ENCODE measurements at regions not wholly inside any gene's neighbourhood (a gene's known extent, or its start where the extent isn't known, plus 50 kb on each side); places are given as distances from the start of the nearest gene placed in this dataset.

DNA sequence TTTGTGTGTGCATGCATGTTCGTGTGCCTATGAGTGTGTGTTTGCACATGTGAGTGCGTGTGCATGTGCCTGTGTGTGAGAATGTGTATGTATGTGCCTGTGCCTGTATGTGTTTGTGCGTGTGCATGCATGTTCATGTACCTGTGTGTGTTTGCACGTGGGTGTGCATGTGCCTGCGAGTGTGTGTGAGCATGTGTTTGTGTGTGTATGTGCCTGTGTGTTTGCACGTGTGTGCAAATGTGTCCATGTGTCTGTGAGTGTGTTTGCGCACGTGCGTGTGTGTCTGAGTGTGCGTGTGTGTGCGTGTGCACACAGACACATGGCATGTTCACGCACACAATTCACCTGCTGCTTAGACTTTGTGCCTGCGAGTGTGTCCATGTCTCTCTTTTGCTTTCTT lies 853.5 kb upstream of the SALL3 start:
- DNase-seq, result no peak

DNA sequence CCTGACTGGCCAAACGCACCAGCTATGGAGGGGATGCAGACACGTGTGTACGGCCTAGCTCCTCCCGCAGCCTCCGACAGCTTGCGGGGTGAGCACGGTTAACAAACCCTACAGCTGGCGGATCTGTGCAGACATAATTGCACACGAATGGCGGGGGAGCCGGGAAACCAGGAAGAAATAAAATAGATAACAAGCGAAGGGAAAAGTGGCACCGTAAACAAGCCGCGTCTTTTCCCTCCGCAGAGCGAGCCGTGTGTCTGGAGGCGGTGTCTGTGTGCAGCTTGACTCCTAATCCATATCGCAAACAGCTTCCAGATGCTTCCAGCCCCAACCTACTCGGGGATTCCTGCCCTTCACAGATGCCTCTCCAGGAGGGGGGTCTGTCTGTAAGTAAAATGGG lies 853.1 kb upstream of the SALL3 start:
- no peak for DNase-seq

DNA sequence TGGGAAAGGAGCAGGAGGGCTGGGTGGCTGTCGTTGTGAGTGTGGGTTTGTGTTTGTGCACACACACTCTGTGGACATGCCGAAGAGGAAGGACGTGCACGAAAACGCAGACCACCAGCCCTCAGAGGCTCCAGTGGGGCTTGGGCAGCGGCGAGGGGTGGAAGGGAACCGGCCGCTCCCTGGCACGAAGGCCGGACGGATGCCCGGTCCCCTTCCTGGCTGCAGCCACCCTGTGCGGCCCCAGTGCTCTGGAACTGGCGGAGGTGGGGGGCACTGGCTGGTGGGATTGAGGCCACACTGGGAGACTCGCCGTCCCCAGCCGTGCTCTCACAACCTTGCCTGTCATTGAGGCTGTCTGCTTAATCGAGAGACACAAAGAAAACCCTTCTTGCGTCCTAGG lies 852.6 kb upstream of the SALL3 start:
- DNase-seq, result no peak

DNA sequence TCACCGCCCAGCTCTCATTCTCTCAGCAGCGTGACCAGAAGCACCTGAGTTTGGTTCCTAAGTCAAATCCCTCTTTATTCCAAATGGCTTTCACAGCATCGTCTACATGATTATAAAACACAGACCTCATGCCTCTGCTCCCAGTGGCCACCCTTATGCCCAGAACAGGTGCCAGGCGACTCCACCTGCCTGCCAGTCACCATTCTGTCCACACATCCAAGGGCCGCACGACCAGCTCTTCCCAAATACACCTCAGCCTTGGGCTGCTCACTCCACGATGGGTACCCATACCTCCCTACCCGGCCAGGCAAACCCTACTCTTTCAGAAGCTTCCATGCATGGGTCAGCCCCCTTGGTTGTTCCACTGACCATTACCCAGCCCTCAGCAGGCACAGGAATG lies 851.6 kb upstream of the SALL3 start:
- no peak for DNase-seq

DNA sequence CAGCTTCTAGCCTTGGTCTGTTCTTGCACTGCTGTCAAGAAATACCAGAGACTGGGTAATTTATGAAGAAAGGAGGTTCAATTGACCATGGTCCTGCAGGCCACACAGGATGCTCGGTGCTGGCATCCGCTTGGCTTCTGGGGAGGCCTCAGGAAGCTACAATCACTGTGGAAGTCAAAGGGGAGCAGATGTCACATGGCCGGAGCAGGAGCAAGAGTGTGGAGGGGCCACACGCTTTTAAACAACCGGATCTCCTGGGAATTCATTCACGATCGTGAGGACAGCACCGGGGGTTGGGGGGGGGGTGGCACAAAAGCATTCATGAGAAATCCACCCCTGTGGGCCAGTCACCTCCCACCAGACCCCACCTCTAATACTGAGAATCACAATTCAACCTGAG lies 850.4 kb upstream of the SALL3 start:
- no peak for DNase-seq

DNA sequence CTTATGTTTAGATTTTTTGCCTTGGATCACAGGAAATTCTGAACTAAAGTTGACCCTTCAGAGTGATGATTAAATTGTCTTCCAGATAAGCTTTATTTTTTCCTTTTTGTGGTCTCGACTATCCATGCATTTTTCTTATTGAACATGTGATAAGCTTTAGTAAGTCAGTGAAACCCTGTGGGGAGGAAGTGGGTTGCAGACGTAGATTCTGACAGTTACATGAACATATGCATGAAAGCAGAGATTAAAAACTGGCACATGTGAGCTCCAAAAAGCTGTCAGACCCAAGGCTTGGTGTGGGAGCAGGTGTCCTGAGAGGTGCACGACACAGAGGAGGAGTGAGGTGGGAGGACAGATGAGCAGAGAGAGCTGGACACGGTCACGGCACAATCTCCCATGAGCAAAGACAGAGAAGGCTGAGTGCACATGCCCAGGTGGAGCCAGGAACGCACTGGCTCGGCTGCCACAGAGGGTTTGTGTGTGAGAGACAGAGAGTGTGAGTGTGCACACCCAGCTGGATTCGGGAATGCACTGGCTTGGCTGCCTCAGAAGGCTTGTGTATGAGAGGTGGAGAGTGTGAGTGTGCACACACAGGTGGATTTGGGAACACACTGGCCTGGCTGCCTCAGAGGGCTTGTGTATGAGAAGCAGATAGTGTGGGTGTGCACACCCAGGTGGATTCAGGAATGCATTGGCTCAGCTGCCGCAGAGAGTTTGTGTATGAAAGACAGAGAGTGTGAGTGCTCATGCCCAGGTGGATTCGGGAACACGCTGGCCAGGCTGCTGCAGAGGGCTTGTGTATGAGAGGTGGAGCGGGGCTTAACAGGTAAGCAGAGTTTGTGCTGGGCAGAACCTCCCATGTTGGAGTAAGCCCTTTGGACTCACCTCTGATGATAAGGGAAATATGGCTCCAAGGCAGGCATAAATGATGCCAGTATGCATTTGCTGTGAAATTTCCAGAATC lies 849.1 kb upstream of the SALL3 start:
- DNase-seq, result no peak

DNA sequence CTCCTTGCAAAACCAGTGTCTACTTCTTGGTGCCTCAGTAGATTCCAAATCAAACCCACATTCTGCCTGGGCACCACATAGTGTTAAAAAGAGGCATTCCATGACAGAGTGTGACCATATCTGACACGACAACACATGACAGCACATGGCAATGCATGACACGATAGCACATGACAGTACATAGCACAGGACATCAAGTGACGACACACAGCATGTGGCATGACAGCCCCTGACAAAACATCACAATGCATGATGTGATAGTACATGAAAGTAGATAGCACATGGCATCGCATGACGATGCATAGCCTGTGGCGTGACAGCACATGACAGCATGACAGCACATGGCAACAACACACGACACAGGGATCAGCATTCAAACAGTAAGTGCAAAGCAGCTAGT lies 845.9 kb upstream of the SALL3 start:
- DNase-seq, result no peak

DNA sequence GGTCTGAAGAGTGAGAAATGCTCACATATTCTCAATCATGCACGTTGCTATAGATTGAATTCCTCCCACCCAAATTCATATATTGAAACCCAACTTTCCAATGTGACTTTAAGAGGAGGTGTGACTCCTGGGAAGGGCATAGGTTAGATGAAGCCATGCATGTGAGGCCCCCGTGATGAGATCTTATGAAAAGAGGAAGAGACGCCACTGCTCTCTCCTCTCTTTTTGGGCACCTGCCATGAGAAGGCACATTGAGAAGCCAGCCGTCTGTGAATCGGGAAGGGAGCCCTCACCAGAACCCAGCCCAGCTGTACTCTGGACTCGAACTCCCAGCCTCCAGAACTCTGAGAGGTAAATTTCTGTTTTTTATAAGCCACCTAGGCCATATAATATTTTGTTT lies 842.6 kb upstream of the SALL3 start:
- DNase-seq, result no peak

DNA sequence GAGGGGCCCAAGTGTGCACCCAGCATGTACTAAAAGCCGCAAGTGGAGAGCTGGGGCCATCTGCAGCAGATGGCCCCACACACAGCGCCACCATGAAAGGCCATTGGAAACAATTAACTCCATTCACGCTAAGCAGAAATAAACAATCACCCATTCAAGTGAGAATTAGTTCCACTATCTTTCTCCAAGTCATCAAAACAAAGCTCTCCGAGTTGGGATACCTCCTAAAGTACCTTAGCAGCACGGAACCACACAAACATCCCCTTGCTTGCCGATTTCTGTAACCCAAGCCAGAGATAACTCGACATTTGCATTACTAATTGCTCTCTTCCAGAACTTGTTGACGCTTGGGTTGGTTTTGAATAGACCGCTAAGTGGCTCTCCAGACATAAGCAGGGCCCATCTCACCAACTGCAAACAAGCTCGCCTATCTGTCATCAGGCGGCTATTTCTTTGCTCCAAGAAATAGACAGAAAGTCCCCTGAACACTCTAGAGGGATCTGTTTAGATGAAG lies 840.6 kb upstream of the SALL3 start:
- peak; percentile 32 for DNase-seq

DNA sequence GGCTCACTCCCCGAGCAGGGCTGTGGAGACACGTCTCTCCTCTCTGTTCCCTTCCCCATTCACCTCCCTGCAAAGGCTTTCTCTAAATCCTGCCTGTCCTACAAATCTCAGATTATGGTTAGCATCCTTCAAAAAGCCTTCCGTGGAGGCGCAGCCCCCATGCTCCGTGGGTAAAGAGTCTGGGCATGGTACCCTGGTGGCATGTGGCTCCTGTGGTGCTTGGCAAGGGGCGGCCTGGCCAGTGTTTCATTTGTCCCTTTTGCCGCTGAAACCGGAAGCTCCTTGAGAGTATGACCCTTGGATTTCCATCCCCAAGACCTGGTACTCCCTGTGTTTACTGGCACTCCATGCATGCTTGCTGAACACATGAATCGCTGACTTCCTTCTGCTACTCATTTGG lies 839.3 kb upstream of the SALL3 start:
- DNase-seq, result no peak

DNA sequence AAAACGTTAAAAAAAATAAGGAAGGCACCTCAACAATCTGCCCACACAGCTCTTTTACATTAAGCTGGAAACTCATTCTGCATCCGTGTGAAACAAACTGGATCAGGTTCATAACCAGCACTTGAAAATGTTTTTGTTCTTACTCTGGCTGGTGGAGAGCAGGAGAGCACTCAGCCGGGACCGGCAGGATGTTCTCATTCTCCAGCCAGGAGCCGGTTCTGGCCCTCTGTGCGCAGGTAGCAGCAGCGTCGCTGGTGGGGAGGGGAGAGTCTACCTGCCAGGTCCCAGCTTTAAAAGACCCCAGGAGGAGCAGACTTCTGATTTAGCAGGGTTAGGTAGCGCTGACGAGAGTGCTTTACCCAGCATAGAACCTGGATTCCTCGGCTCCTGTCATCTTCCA lies 834.9 kb upstream of the SALL3 start:
- DNase-seq, result no peak

DNA sequence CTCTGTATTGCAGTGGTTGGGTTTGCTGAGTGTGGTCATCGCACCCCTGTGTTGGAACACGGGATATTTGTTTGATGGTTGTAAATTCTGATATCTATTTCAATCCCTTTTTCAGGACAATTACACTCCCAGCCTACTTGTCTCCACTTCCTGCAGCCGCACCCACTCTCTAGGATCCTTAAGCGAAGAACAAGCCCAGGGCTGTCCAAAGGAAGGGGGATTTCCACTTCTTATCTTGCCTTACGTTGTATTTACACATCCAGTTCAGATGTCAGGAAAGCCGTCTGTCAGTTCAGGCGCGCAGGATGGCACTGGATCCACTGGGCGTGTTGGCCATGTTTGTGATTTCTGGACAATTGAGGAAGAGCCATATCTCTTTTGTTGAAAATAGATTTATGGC lies 834.5 kb upstream of the SALL3 start:
- no peak for DNase-seq

DNA sequence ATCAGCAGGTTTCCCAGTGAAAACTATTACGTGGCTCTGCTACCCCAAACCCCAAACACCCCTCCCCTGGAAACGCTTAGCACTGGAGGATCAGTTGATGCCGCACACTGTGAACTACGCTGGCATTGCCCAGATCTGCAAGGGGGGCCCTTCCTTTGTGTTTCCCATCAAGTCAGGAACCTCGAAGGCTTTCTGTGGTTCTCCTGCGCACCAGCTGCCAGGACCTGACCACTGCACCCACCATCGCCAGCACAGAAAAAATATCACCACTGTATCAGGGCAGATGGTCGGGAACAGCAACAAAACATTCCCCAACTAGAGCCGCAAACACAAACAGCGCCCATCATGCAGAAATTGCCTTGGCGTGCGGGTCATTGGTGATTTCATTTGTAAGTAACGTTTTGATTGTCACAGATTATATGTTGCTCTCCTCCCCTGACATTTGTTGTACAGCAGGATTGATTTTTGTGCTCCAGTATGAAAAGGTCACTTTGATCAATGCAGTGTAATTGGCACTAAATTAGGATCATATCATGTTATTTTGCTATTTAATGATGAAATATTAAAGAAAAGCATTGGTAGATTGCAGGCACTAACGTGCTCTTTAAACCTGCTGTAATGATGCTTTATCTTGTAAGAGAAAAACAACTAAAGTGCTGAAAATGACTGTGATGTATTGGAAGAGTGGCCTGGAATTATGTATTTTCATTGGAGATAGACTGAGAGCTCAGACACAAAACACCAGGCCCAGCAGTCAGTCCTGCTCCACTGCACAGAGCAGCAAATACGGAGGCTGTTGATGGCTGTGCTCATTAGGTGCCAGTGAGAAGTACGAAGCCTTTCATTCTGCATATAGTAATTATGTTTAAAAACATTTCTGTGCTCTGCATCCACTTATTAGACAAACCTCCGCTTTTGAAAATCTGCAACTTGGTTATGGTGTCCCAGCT lies 833.2 kb upstream of the SALL3 start:
- no peak for DNase-seq

DNA sequence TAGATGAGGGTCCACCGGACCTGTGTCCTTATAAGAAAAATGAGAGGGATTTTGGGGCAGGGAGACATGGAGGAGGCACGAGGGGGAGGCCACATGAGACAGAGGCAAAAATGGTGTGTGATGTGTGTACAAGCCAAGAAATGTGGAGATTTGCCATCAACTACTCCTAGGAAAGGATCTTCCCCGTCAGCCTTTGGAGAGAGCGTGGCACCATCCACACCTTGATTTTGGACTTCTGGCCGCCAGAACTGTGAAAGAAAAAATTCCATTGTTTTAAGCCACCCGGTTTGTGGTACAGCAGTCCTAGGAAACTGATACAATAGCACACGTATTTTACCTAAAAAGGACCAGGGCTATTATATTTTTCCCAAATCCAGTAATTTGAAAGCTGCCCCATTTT lies 829.0 kb upstream of the SALL3 start:
- no peak for DNase-seq

DNA sequence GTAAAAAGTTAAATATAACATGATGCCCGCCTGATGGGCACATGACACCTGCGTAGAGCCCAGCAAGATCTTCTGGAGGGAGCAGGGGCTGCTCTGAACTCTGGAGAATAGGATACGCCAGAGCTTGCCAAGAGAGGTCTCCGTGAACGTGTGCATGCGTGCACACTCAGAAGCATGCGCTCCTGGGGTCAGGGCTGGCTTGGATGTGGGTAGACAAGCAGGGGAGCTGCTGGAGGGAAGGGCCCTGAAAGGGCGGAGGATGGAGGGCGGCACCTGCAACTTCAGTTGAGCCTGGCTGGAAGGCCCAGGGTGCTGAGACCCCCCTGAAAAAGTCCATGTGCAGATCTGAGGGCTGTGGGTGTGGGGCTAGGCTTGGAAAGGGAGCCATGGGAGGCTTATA lies 828.4 kb upstream of the SALL3 start:
- no peak for DNase-seq

DNA sequence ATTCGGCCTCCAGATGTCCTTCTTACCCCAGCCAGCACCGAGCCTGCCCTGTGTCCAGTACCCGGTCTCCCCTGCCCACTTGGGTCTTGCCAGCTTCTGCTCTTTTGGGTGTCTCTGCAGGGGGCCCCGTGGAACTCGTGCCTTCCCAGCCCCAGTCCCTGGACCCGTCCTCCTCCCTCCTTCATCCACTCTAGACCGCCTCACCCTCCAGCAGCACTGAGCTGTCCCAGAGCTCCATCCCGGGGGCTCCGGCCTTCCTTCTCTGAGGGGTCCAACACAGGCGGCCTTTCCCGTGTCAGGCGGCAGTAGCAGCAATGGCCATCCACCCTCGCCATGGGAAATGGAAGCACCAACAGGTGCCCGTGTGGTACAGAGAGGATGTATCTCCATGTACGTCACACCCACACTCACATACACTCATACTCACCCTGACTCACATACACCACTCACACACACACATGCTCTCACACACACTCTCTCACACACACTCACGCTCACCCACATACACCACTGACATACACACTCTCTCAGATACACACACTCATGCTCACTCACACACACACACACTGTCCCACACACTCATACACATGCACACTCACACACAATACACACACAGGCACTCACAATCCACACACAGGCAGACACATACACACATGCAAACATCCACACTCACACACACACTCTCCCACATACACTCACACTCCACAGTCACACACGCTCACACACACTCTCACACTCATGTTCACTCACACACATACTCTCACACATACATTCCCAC lies 827.5 kb upstream of the SALL3 start:
- DNase-seq, result no peak

DNA sequence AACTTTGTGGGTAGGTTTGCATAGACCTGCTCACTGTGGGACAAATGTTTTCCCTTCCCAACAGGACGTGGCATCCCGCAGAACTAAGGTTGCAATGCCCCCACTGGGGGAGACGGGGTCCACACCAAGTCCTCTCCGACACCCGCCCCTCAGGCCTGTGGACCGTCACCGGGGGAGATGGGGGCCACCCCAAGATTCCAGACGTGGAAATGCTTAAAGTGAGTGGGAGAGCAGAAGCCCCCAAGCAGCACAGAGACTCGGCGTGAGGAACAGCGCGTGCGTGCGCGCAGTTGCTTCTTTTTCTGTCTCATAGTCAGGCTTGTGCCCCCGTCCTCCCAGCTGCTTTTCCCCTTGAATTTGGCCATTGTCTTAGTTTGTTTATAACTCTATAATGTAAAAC lies 826.3 kb upstream of the SALL3 start:
- no peak for DNase-seq

DNA sequence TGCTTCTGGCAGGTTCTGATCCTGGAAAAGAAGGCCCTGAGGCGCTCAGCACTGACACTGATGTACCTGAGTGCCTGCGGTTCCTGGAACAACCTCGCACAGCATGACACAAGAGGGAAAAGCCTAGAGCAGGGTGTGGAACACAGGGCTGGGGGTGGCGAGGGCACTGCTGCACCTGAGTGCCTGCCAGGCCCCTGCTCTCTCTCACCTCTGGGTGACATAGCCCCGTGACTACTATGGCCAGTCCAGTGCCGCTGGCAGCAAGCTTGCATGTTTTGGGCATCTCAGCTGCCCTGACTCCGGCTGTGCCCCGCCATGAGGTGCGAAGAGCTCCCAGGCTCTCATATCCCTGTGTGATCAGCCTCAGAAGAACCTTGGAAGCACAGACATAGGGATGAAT lies 825.2 kb upstream of the SALL3 start:
- DNase-seq, result no peak

DNA sequence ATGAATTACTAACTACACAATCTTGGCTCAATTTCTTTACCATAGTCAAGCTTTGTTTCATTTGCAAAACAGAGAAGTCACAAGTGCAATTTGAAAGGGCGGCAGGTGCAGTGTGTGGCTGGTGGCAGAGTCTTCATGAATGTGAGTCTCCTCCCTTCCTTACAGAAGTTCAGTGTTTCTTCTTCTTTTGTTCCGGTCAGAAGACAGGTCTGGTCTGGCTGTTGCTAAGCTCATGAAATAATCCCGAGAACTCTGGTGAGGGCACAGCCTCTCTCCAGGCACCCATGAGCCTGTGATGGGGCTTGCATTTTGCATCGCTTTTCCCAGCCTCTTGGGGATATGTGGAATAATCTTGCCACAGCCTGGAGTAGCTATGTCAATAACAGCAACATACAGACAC lies 824.8 kb upstream of the SALL3 start:
- DNase-seq, result no peak

DNA sequence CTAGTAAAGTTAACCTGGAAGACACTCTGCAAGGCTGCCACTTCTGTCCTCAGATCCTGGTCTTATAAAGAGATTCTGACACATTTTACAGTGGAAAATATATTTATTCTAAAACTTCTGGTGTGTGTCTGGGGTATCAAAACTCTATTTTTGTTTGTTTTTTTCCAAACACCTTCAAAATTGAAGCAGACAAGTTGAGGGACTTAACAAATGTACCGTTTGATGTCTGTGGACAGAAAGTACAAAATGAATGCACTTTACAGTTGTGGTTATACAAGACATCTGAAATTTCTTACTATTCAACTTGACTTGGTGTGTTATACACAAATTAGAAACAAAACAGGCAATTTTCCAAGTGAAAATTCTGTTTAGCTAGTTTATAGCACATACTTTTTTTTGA lies 823.2 kb upstream of the SALL3 start:
- DNase-seq, result no peak

DNA sequence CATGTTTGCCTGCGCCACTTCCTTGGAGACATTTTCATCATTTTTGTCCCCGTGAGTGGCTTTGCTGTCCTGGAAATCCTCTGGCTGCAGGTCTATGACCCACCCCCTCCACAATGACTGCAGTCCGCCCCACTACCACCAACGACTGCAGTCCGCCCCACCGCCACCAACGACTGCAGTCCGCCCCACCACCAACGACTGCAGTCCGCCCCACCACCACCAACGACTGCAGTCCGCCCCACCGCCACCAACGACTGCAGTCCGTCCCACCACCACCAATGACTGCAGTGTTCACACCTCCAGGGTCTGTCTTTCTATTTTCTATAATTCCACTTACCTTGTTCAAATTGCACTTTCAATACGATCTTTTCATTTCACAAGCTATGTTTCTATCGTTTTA lies 820.7 kb upstream of the SALL3 start:
- no peak for DNase-seq

DNA sequence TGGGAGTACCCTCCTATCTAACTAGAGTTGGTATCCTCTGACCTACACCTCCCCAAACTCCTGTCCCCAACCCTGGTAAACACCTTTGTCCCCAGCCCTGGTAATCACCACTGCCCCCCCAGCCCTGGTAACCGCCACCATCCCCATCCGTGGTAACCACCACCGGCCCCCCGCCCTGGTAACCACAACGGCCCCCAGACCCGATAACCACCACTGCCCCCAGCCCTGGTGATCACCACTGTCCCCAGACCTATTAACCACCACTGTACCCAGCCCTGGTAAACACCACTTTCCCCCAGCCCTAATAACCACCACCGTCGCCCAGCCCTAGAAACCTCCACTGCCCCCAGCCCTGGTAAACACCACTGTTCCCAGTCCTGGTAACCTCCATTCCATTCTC lies 820.2 kb upstream of the SALL3 start:
- no peak for DNase-seq
